ENCODE measurements at regions not wholly inside any gene's neighbourhood (a gene's known extent, or its start where the extent isn't known, plus 50 kb on each side); places are given as distances from the start of the nearest gene placed in this dataset.

DNA sequence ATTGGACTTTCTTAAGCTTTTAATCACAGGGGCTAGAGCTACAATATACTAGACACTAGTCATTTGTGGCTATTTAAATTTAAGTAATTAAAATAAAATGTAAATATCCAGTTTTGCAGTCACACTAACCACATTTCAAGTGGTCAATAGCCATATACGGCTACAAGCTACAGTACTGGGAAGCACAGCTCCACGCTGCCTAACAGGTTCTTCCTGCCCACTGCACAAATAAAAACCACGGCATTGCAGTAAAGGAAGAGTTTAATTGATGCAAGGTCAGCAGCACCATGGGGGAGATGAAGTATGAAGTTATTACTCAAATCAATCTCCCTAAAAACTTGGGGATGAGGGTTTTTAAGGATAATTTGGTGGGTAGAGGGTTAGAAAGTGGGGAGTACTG is 134.1 kb downstream of the LURAP1L start:
- TF ChIP-seq EZH2 (IDR thresholded peaks at IDR 0.05; ENCODE audit: borderline replicate concordance, low read depth, low read length, severe bottlenecking) = no peak
- TF ChIP-seq, protein P1, sequence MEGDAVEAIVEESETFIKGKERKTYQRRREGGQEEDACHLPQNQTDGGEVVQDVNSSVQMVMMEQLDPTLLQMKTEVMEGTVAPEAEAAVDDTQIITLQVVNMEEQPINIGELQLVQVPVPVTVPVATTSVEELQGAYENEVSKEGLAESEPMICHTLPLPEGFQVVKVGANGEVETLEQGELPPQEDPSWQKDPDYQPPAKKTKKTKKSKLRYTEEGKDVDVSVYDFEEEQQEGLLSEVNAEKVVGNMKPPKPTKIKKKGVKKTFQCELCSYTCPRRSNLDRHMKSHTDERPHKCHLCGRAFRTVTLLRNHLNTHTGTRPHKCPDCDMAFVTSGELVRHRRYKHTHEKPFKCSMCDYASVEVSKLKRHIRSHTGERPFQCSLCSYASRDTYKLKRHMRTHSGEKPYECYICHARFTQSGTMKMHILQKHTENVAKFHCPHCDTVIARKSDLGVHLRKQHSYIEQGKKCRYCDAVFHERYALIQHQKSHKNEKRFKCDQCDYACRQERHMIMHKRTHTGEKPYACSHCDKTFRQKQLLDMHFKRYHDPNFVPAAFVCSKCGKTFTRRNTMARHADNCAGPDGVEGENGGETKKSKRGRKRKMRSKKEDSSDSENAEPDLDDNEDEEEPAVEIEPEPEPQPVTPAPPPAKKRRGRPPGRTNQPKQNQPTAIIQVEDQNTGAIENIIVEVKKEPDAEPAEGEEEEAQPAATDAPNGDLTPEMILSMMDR (IDR thresholded peaks at IDR 0.05; ENCODE audit: borderline replicate concordance, extremely low read depth, low read length, poor library complexity, severe bottlenecking) = no peak

Measured in DND-41 (cell line).